ENCODE measurements at regions not wholly inside any gene's neighbourhood (a gene's known extent, or its start where the extent isn't known, plus 50 kb on each side); places are given as distances from the start of the nearest gene placed in this dataset.

DNA sequence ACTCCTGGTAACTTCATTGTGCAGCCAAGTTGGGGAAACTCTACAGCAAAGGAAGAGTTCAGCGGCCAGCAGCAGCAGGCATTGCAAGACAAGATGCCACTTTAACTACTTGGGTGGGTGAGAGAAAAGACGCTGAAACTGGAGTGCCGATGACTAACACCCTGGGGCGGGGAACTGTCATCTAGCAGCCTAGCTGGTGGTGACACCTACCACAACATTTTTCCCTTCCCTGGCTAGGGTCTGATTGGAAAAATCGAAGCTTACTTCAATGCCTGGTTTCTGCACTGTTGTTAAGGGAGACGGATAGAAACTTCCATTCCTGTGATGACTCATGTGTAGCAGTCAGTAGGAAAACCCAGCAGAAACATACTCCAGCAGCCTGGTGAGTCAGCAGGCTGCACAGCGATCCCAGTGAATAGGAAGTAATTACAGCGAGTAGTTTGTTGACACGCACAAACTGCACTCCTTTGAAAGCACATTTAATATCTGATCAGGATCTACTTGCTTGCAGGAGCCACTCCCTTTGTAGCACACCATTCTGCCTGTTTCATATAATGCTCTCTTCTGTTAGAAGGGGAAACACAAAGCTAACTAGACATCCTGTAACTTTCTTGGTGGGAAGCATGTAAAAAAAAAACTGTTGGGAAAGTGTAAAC lies 62.1 kb upstream of the MAPRE2 start:
- DNase-seq = peak; percentile 95

GRCh38 chr18:34981487-34981886 lies 59.7 kb upstream of the MAPRE2 start:
- no peak for DNase-seq

GRCh38 chr18:34985963-34986362 lies 55.2 kb upstream of the MAPRE2 start:
- no peak for DNase-seq

DNA sequence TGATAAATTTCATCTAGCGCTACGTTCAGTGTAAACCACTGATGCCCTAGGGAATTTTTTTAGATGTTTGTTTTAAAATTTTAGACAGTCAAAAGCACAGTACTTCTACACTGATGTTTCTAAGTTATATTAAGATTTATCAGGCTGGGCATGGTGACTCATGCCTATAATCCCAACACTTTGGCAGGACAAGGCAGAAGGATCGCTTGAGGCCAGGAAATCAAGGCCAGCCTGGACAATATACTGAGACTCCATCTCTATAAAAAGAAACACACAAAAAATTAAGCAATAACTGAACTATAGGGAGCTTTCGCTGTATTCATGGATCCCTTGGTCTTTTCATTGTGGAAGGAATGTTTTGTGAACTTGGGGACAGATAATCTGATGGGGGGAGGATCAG lies 50.6 kb upstream of the MAPRE2 start:
- DNase-seq = peak; percentile 70

DNA sequence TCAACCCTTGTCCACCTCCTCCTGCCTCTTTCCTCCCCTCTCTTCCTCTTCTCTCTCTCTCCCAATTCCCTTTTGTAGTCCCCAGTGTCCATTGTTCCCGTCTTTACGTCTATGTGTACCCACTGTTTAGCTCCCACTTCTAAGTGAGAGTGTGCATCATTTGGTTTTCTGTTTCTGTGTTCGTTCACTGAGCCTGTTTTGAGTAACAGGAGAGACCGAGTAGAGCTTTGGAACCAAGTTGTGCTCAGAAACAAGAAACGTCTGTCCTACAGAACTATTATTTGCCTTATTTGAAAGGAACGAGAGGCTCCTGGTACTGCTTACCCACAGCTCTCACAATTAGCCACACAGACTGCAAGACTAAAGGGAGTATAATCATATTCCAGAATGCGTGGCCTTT lies 50.1 kb upstream of the MAPRE2 start:
- DNase-seq = no peak

Measured in EL (cell line).